Stimulated activated CD8-positive, alpha-beta memory T cell treated with anti-CD3 and anti-CD28 coated beads, Interleukin-12 subunit alpha, Interleukin-12 subunit beta, amount 100 ng/mL, for 4 hours (primary cell): ENCODE measurements at regions not wholly inside any gene's neighbourhood (a gene's known extent, or its start where the extent isn't known, plus 50 kb on each side); places are given as distances from the start of the nearest gene placed in this dataset.

ENCODE experiments used
- DNase-seq: peaks from one replicate; pipeline ENCODE4 v3.0.0-alpha.2; 2020; ENCODE audit warnings: low read depth

DNA sequence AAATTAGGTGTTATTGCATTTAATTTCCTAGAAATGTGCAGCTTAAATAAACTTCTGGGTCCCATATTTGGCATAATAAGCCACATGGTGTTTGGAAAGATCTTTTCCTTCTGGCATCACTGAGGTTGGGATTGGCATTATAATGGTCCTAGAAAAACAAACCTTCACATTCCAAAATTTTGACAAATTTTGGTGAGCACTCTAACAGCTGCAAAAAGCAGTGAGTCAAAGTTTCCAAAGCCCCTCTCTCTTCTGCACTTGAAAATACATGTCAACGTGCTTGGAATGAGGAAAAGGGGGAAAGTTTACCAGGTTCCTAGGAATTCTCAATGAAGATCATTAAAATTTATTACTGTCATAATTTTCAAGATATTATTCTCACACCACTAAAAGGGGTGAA is 77.8 kb upstream of the STK17B start:
- DNase-seq, result no peak

DNA sequence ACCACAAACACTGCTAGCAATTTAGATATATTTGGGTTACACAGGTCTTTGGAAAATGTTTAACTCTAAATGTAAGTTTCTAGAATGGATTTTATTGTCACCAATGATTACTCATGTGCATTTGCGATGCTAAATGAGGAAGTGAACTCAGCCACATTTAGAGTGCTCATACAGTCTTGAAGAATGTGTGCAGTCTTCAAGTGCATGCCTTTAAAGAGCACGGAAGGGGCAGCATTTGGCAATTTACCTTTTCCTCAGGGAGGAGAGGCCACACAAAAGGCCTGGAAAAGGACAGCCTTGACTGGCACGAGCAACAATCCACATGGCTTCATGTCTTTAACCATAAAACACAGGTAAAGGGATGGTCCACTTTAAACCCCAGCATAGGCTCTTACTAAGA is 78.5 kb upstream of the STK17B start:
- no peak for DNase-seq

DNA sequence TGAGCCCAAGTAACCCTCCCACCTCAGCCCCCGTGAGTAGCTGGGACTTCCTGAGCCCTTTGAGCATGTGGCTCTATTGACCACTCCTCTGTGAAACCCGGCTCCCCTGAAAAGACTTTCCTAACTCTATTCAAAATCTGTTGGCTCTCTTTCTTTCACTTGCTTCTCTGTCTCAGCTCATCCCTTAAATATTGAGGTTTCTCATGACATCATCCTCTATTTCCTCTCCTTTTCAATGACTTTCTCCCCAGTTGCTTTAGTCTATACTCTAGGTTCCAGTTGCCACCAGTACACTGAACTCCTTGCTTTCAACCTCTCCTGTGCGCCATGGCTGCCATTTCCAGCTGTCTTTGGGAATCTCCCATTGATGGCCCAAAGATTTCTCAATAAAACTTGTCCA is 79.8 kb upstream of the STK17B start:
- no peak for DNase-seq

DNA sequence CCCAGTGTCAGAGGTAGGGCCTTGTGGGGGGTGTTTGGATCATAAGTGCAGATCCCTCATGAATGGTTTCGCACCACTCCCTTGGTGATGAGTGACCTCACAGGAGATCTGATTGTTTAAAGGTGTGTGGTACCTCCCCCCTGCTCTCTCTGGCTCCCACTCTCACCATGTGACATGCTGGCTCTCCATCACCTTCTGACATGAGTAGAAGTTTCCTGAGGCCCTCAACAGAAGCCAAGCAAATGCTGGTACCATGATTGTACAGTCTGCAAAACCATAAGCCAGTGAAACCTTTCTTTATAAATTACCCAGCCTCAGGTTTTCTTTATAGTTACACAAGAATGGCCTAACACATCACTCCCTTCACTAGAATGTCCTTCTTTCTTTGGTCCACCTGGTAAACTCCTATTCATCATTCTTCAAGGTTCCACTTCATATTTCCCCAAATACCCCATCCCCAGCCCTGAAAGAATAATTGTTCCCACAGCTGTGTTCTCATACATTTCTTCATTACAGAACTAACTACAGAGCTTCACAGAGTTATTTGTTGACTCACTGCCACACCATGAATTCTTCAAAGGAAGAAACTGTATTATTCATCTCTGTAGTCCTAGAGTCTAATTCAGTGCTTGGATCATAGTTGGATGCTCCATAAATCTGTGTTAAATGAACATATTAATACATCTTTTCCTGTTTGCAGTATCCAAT is 81.2 kb upstream of the STK17B start:
- no peak for DNase-seq

DNA sequence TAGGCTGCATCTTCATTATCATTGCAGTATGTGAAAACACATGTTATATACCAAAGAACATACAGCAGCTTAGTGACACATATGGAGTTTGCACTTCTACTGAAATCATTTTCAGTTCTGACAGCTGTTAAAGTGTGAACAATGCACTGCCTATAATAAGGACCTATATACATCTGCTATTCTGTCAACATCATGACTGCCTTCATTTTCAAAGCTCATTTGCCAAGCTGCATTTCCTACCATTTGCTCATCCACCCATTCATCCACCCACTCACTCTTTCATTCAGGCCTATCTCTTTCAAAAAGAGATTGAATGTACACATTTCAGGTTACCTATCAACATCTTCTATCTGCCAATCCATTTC is 81.7 kb upstream of the STK17B start:
- DNase-seq, result no peak

DNA sequence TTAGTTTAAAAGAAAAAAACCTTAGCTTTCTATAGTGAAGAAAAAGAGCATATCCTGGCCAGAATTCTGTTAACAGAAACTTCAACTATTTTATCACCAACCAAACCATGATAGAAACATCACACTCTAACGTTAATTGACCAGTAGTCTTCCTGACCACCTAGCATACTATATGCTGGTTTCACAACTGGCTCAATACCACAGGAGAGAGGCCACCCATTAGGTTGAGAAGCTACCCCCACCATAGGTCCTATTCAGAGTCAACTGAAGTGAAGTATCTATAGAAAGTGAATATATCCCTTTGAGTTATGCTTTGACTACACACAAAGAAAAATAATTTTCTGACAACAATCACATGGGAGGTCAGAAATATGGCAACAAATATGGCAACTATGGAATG is 85.2 kb upstream of the STK17B start:
- no peak for DNase-seq

DNA sequence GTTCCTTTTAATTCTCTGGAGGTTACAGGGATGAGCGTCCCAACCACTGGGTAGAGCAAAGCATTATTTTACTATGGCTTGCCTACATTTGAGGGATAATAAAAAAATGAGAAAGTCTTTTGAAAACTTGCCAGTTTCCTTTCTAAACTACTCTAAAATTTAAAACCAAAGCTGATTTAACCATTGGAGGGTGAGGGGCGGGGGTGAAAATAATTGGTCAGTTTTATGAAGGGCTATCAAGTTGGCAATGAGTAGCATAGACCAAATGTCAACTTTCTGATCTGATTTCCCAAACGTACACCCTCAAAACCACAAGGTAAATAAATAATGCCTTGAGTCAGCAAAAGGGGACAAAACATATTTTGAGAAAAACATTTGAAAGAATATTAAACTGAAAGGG is 85.7 kb upstream of the STK17B start:
- no peak for DNase-seq

DNA sequence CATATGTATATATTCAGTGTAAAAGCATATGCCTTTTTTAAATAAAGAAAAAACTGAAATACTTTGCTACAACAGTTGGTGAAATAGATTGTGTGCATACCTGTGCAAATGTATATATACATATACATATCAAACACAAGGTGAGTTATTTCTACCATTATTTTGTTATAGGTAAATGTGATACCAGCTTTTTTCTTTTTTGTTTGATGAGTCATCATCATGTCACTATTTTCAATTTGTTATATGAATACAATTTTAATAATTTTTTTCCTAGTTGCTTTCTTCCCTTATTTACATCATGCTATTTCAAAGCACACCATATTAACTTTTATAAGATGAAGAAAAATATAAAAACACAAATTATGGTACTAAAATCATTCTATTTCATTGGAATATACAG is 87.0 kb upstream of the STK17B start:
- no peak for DNase-seq

DNA sequence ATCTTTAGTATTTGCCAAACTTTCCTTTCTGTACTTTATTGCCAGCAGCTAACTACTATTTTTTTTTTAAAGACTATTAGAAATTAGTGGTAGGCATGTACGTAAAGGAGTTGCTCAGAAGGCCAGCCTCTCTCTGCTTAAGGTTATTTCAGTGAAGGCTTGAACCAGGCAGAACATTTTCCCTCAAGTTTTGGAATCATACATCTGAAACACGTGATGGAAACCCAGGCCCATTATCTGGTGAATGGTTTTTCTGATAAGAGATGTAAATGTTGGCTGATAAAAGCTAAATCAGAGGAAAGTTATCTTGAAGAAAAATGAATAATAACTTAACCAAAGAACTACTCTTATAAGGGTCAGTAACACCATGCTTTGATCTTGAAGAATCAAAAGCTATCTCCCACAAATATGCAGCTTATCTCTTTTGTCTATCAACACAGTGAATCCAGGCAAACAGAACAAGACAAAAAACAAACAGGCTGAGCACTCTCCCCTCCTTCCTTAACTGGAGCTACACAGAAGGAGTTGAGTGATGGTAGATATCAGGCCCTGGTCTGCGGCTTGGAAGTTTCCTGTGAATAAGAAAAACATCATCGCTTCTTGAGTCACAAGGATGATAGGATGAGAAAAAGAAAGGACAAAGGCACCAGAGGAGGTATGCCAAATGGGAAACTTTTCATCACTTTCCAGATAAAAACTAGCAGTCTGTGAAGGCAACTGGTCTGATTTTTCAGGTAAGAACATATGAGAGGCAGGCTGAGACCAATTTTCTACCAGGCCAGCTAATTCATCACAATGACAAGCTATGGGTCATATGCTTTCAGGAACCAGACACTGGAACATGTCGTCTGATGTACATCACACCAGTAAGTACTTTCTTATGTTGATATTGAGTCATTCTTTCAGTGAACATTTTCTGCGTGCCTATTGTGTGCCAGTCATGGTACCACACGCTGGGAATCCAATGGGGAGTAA is 88.4 kb upstream of the STK17B start:
- no peak for DNase-seq

DNA sequence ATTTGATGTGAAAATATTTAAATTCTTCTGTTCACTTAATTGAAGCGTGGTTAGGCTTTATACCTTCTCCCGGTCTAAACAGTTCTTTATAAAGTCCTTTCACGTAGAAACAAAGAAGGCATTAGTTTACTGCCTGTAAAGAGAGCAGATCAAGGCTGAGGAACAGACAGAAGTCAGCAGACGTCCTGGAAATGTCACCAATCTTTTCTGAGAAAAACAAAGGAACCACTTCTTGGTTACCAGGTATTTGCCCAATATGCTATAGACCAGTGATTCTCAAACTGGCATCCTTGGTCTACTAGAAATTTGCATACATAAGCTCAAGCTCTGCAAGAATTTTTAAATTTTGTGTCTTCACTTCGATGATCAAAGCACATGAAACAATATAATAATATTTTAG is 89.2 kb upstream of the STK17B start:
- no peak for DNase-seq

DNA sequence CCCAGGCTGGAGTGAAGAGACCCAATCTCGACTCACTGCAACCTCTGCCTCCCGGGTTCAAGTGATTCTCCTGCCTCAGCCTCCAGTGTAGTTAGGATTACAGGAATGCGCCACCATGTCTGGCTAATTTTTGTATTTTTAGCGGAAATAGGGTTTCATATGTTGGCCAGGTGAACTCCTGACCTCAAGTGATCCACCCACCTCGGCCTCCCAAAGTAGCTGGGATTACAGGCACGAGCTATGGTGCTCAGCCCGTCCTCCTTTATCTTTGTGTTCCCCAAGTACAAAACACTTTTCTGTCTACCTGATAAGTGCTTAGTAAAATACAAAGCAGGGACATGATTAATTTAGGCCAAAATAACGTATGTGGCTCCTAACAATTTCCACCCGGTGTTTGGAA is 91.2 kb upstream of the STK17B start:
- no peak for DNase-seq

DNA sequence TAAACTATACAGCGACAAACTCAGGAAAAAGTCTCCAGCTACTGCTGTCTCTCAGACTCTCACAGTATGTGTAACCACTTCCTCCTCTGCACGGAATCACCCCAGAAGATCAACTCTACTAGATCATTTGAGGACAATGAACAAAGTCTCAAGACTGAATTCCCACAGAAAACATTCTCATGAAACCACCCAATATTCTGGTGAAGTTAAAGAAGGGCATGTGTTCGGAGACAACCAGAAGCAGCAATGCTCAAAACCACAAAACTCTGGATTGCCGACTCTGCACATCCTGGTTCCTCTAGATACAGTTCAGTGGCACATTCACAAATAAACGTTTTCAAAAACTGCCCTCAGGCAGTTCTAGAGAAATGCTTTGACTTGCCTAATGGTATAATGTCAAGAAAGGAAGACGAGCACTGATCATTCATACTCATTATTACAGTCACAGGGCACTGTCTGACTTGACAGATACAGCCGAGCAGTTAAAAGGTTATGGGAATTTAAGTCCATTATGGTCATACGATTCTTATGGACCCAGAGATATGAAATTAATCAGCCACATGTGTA is 91.9 kb upstream of the STK17B start:
- DNase-seq, result no peak

DNA sequence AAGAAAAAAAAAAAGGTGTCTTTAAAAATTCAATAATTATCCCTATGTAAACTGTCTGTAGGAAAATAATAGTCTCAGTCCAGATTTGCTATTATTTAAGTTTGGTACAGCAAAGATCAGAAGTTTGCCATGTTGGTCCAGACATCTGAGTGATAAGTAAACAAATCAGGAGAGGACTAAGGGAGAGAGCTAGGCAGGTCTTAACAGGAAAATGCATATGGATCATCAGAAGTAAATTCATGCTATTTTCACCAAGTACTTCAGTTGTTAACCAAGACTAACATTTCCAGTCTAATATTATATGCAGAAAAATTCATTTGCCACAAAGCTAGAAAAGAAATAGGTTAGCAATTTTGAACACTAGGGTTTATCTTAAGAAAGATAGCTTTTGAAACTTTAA is 95.0 kb upstream of the STK17B start:
- no peak for DNase-seq

DNA sequence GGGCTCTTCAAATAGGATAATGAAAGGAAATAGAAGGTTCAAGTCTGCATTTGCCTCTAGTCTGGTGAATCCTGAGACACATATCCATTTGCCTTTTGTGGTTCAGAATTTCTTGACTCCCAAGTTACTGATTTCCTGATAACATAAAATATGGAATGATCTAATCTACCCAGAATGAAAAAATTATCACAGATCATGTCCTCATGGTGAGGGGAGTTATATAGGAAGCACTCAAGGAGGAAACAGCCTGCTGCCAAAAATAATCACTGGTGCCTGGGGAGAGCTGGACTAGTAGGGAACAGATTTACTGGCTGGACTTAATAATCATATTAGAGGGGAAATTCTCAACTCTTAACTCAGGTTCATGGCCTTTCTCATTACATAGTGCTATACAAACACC is 95.5 kb upstream of the STK17B start:
- no peak for DNase-seq

DNA sequence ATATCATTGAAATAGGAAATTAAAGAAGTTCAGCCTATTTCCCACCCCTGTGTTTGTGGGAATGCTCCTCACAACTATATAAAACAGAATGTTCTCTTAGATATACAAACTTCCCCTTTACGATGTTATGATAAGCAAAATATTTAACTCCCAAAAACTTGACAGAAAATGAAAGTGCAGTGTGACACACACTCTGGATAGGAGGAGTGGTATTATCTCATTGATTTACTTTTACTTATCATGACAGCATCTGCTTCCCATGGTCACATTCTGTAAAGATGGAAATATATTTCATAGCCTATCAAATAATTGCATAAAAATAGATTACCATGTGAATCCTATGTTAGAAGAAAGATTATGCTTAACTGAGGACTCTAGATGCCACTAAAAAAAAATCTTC is 96.6 kb upstream of the STK17B start:
- DNase-seq, result no peak

DNA sequence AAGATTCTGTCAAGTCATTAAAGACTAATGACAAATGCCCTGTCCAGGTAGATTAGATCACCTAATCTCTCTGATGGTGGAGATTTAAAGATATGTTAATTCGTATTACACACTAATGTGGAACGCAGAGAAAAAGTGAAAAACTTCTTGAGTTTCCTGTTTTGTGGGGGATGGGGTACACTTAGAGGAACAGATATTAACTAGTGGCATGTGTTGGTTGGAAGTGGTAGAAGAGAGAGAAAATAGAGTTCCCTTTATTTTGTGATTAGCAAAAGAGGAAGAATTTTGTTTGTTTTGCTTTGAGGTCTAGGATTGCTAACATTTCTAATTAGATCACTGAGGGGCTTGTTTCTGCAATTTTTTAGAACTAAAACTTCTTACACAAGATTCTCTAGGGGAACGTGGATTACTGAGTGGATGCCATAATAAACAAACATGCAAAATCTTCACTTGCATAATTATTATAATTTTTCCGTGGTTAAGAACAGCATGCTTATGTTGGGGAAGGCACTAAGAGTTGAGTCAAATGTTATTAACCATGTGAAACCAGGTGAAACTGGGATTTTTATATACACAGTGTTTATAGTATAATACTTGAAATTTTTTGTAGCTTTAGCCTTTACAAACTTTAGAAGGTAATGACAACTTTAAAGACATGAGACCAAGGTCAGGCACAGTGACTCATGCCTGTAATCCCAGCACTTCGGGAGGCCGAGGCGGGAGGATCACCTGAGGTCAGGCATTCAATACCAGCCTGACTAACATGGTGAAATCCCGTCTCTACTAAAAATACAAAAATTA is 97.4 kb upstream of the STK17B start:
- DNase-seq, result no peak

DNA sequence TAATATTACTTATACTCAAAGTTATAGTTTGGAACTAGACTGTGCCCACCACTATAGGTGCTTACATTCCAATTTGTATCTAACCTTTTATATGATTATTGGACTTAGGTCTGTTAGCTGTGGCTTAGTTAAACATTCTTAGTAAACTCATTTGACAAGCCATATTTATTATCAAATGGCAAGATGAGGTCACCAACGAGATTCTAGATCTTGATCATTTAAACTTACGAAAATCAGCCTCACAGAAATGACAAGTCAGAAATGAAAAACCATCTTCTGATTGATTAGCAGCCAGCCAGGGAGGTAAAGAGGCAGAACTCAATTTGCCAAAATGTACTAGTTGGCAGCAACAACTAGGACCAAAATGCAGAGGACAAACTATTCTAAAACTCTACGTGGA is 100.4 kb upstream of the STK17B start:
- no peak for DNase-seq

DNA sequence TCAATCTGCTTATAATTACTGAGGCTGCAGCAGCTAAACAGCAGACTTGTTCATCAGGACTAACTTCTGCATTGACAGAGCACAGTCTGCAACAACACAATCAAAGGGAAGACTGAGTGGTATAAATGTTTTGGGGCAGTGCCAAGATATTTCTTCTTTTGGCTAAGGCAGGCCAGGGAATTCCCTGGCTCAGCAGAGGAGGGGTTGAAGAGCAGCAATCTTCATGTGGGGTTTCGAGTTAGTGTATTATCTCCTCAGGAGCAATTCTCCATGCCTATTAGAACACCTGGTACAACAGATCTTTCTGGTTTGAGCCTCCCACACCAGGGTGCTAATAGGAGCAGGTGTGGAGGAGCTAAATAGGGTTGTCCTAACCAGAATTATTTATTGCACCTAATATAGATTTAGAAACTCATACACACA is 103.0 kb upstream of the STK17B start:
- DNase-seq, result no peak

DNA sequence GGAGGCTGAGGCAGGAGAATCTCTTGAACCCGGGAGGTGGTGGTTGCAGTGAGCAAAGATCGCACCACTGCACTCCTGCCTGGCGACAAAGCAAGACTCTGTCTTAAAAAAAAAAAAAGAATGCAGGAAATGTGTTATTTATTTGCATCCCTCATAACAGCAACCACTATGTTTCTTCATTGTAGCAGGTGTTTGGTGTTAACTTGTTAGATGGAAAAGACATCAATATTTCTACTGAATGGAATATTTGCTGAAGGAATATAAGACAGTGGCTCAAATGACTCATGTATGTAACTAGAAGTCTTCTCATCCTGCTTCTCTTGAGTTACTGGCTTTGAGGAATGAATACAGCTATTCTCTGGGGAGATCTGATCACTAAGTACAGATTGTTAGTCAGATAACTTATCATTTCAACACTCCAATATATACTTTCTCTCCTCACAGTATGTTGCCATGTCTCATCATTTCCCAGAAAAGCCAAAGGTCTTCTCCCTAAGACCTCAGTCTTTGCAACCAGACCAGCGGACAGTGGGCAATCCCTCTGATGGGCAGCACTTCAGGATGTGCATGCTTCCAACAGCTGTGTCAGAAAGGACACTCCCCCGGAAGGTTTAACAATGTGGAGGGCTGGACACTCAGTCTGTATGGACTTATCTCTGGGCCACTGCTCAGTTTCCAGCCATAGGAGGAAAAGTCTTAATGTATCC is 104.4 kb upstream of the STK17B start:
- no peak for DNase-seq

DNA sequence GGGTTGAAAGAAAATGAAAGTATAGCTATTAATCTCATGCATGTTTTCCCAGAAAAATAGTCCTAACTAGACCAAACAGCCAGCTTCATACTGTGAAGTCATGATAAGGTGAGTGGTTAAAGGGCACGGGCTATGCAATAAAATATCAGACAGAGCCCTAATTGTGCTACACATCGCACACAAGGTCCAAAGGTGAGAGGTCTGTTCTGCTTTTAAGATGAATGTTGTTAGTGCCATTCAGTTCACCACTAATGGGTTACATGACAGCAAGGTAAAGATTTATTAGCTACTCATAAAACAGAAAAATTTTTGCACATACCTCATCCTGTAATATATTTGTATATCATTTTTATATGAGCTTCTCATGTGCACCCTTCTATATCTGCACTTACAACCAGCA is 105.0 kb upstream of the STK17B start:
- DNase-seq, result no peak

DNA sequence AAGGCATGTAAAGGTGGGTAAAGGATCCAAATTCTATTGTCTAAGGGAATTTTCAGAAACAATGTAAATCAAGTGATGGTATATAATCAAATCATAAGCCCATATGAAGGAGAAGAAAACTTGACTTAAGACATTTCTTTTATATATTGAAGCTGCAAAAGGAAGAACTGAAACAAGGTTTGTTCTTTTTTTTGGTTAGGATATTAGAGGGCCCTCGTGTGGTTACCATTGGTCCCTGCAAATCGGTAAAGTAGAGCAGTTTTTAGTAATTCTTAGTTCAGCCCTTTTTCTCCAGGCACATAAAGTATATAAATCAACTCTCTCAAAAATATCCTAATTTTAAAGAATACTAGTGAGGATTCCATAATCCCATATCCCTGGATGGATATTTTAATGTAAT is 105.6 kb upstream of the STK17B start:
- no peak for DNase-seq

DNA sequence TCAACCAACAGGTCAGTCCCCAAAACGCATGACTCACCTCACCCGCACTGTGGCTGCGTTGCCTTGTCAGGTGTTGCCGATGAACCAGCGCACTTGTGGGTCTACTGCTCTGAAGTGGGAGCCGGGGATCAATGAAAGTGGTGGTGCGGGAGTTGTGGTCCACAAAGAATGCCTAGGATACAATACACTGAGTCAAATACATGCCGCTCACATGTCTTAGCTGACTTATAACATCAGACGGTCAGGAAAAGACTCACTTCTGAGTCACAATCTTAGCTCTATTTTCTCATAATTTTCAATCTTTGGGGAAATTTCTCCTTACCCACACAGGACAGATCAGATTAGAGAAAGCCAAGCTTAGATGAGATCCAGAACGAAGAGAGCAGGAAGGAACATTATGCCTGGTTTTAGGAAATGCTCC is 107.1 kb upstream of the STK17B start:
- DNase-seq, result no peak
